MM.1S (cell line): ENCODE measurements at regions not wholly inside any gene's neighbourhood (a gene's known extent, or its start where the extent isn't known, plus 50 kb on each side); places are given as distances from the start of the nearest gene placed in this dataset.

Source experiments
- DNase-seq: peaks from one replicate; pipeline ENCODE4 v3.0.0-alpha.2; 2015
- H2AFZ ChIP-seq: fragments of 300-600 bp; sonication (generic); 2 replicates; pipeline ENCODE4 v1.6.0; 2016; ENCODE audit warnings: antibody characterized with exemption, low read length
- H3F3A ChIP-seq: fragments of 300-600 bp; sonication (generic); 2 replicates; pipeline ENCODE4 v1.6.1; 2016; ENCODE audit warnings: mild to moderate bottlenecking, antibody characterized with exemption, low read length, moderate library complexity, mixed read lengths; ENCODE audit not compliant: insufficient read depth
- H3K27ac ChIP-seq: fragments of 300-600 bp; sonication (generic); 2 replicates; pipeline ENCODE4 v1.5.1; 2016; ENCODE audit warnings: mild to moderate bottlenecking, low read length
- H3K27me3 ChIP-seq: fragments of 300-600 bp; sonication (generic); replicated peaks from 2 replicates; pipeline ENCODE4 v1.6.0; 2016; ENCODE audit warnings: low read length; ENCODE audit not compliant: insufficient read depth
- H3K36me3 ChIP-seq: fragments of 300-600 bp; sonication (generic); replicated peaks from 2 replicates; pipeline ENCODE4 v1.6.1; 2016; ENCODE audit warnings: mild to moderate bottlenecking, low read length, mixed read lengths; ENCODE audit not compliant: insufficient read depth
- H3K4me1 ChIP-seq: fragments of 300-600 bp; sonication (generic); 2 replicates; pipeline ENCODE4 v1.6.1; 2016; ENCODE audit warnings: low read length, mixed read lengths
- H3K4me2 ChIP-seq: fragments of 300-600 bp; sonication (generic); 2 replicates; pipeline ENCODE4 v1.6.0; 2016; ENCODE audit warnings: low read depth, low read length
- H3K4me3 ChIP-seq: fragments of 300-600 bp; sonication (generic); 2 replicates; pipeline ENCODE4 v1.5.1; 2016; ENCODE audit warnings: low read length, mixed read lengths
- H3K79me2 ChIP-seq: fragments of 300-600 bp; sonication (generic); 2 replicates; pipeline ENCODE4 v1.6.1; 2016; ENCODE audit warnings: mixed run types, low read length, mixed read lengths
- H3K9ac ChIP-seq: fragments of 300-600 bp; sonication (generic); 2 replicates; pipeline ENCODE4 v1.6.1; 2016; ENCODE audit warnings: low read length, mixed read lengths
- H3K9me2 ChIP-seq: fragments of 300-600 bp; sonication (generic); replicated peaks from 2 replicates; pipeline ENCODE4 v1.6.1; 2016; ENCODE audit warnings: mild to moderate bottlenecking, low read length, mixed read lengths; ENCODE audit not compliant: insufficient read depth
- H3K9me3 ChIP-seq: fragments of 300-600 bp; sonication (generic); replicated peaks from 2 replicates; pipeline ENCODE4 v1.6.1; 2016; ENCODE audit warnings: mild to moderate bottlenecking, low read length, mixed read lengths; ENCODE audit not compliant: insufficient read depth
- H4K20me1 ChIP-seq: fragments of 300-600 bp; sonication (generic); 2 replicates; pipeline ENCODE4 v1.6.1; 2016; ENCODE audit warnings: mild to moderate bottlenecking, low read length, moderate library complexity, mixed read lengths; ENCODE audit not compliant: insufficient read depth
- CTCF ChIP-seq: fragments of 300-600 bp; sonication (generic); IDR thresholded peaks from 2 replicates; pipeline ENCODE4 v1.5.1; 2016; ENCODE audit warnings: antibody characterized with exemption, low read length, mixed read lengths
- EZH2 ChIP-seq: fragments of 300-600 bp; sonication (generic); optimal IDR thresholded peaks from 2 replicates; pipeline ENCODE3; 2017; ENCODE audit warnings: low read depth, mild to moderate bottlenecking, antibody characterized with exemption, low read length, mixed read lengths
- EZH2phosphoT487 ChIP-seq: fragments of 300-600 bp; sonication (generic); IDR thresholded peaks from 2 replicates; pipeline ENCODE4 v1.6.1; 2018; ENCODE audit warnings: antibody characterized with exemption, low read length

- H3K27ac ChIP-seq = no peak overlapping the region
- H3K27me3 ChIP-seq = no peaks in the 10 kb centered on the region
- no peaks in the 10 kb centered on the region for H3F3A ChIP-seq
- no peak for DNase-seq
- no peaks in the 10 kb centered on the region for H3K36me3 ChIP-seq
- no peaks in the 10 kb centered on the region for H3K4me1 ChIP-seq
- H3K9me3 ChIP-seq = no peaks in the 10 kb centered on the region
- H4K20me1 ChIP-seq = no peaks in the 10 kb centered on the region
- H3K4me2 ChIP-seq = no peak overlapping the region
- TF ChIP-seq CTCF (no peak), EZH2phosphoT487 (no peak), EZH2 (no peak)
- H2AFZ ChIP-seq = no peak overlapping the region
- H3K9ac ChIP-seq = no peak overlapping the region
- H3K9me2 ChIP-seq = no peaks in the 10 kb centered on the region
- no peaks in the 10 kb centered on the region for H3K79me2 ChIP-seq
- H3K4me3 ChIP-seq = no peak overlapping the region
Observed at GRCh38 chr5:173466227-173466626, 138.0 kb upstream of the STC2 start.

- no peak overlapping the region for H3K4me3 ChIP-seq
Observed at GRCh38 chr5:173464813-173465212, 136.6 kb upstream of the STC2 start.

GRCh38 chr5:173463207-173463606, 135.0 kb upstream of the STC2 start:
- Histone ChIP-seq H3K27ac (no peak overlapping the region), H3K9me3 (no peaks in the 10 kb centered on the region), H3K4me2 (no peak overlapping the region), H2AFZ (no peak overlapping the region), H3F3A (no peaks in the 10 kb centered on the region), H3K4me3 (no peak overlapping the region), H3K9ac (no peak overlapping the region), H4K20me1 (no peaks in the 10 kb centered on the region), H3K36me3 (no peaks in the 10 kb centered on the region), H3K27me3 (no peaks in the 10 kb centered on the region), H3K4me1 (no peaks in the 10 kb centered on the region), H3K79me2 (no peaks in the 10 kb centered on the region), H3K9me2 (no peaks in the 10 kb centered on the region)
- no peak for DNase-seq
- TF ChIP-seq EZH2 (no peak), EZH2phosphoT487 (no peak), CTCF (no peak)

More at GRCh38 chr5:173464813-173465212, 136.6 kb upstream of the STC2 start:
- H3K36me3 ChIP-seq = no peaks in the 10 kb centered on the region
- TF ChIP-seq EZH2 (no peak), EZH2phosphoT487 (no peak), CTCF (no peak)
- no peaks in the 10 kb centered on the region for H4K20me1 ChIP-seq
- no peaks in the 10 kb centered on the region for H3K9me2 ChIP-seq
- H3K9me3 ChIP-seq = no peaks in the 10 kb centered on the region
- H2AFZ ChIP-seq = no peak overlapping the region
- H3K79me2 ChIP-seq = no peaks in the 10 kb centered on the region
- H3K4me2 ChIP-seq = no peak overlapping the region
- H3K4me1 ChIP-seq = no peaks in the 10 kb centered on the region
- H3K27ac ChIP-seq = no peak overlapping the region
- no peak for DNase-seq
- H3K27me3 ChIP-seq = no peaks in the 10 kb centered on the region
- no peak overlapping the region for H3K9ac ChIP-seq
- H3F3A ChIP-seq = no peaks in the 10 kb centered on the region
